ENCODE measurements at regions not wholly inside any gene's neighbourhood (a gene's known extent, or its start where the extent isn't known, plus 50 kb on each side); places are given as distances from the start of the nearest gene placed in this dataset.
"Not testable (repeated sequence)": the region's sequence is repeated elsewhere in the genome, so short reads cannot be mapped to it uniquely, and the experiment has no call there.

GRCh38 chr2:228916416-228917090 lies 354.5 kb downstream of the PID1 start:
- no peaks in the 10 kb centered on the region for H3K27me3 ChIP-seq (ENCODE audit: control insufficient read depth in 2 of 2, insufficient read depth in 1 of 2, low read length in 1 of 2)
- H3K9me3 ChIP-seq (ENCODE audit: control insufficient read depth in 2 of 2, insufficient read depth in 1 of 2, low read length in 1 of 2) = peaks cover 0 to 3% of the 10 kb centered on the region in 2 donors
- DNase-seq (ENCODE audit: low read depth in 6 of 9, low spot score in 9 of 9) = no peak
- no peak overlapping the region for H3K4me3 ChIP-seq (ENCODE audit: low read length in 2 of 2)
- no peaks in the 10 kb centered on the region for H3K36me3 ChIP-seq (ENCODE audit: control insufficient read depth in 2 of 2, insufficient read depth in 2 of 2, low read length in 1 of 2)
- WGBS = 92% methylated on average over 4 of the region's 4 CpGs
- no peak overlapping the region for H3K27ac ChIP-seq (ENCODE audit: low read depth in 1 of 2, low read length in 1 of 2)
- no peaks in the 10 kb centered on the region for H3K4me1 ChIP-seq (ENCODE audit: control insufficient read depth in 2 of 2, insufficient read depth in 2 of 2, low read length in 2 of 2)

- H3K27ac ChIP-seq (ENCODE audit: low read depth in 1 of 2, low read length in 1 of 2) = no peak overlapping the region
- WGBS = 77% methylated on average over 3 of the region's 3 CpGs
- no peaks in the 10 kb centered on the region for H3K9me3 ChIP-seq (ENCODE audit: control insufficient read depth in 2 of 2, insufficient read depth in 1 of 2, low read length in 1 of 2)
- H3K4me1 ChIP-seq (ENCODE audit: control insufficient read depth in 2 of 2, insufficient read depth in 2 of 2, low read length in 2 of 2) = no peaks in the 10 kb centered on the region
- H3K4me3 ChIP-seq (ENCODE audit: low read length in 2 of 2) = no peak overlapping the region
- no peaks in the 10 kb centered on the region for H3K27me3 ChIP-seq (ENCODE audit: control insufficient read depth in 2 of 2, insufficient read depth in 1 of 2, low read length in 1 of 2)
- no peak for DNase-seq (ENCODE audit: low read depth in 6 of 9, low spot score in 9 of 9)
- no peaks in the 10 kb centered on the region for H3K36me3 ChIP-seq (ENCODE audit: control insufficient read depth in 2 of 2, insufficient read depth in 2 of 2, low read length in 1 of 2)
Measured at GRCh38 chr2:228913176-228913575, 357.9 kb downstream of the PID1 start.

- not testable (repeated sequence) for H3K9me3 ChIP-seq (ENCODE audit: control insufficient read depth in 2 of 2, insufficient read depth in 1 of 2, low read length in 1 of 2); H3K4me1 ChIP-seq (ENCODE audit: control insufficient read depth in 2 of 2, insufficient read depth in 2 of 2, low read length in 2 of 2); DNase-seq (ENCODE audit: low read depth in 6 of 9, low spot score in 9 of 9); H3K36me3 ChIP-seq (ENCODE audit: control insufficient read depth in 2 of 2, insufficient read depth in 2 of 2, low read length in 1 of 2); H3K27ac ChIP-seq (ENCODE audit: low read depth in 1 of 2, low read length in 1 of 2); H3K27me3 ChIP-seq (ENCODE audit: control insufficient read depth in 2 of 2, insufficient read depth in 1 of 2, low read length in 1 of 2); H3K4me3 ChIP-seq (ENCODE audit: low read length in 2 of 2)
- 91% methylated on average over 1 of the region's 1 CpG for WGBS
Measured at GRCh38 chr2:228910872-228911271, 360.2 kb downstream of the PID1 start.

GRCh38 chr2:228902176-228902575 lies 368.9 kb downstream of the PID1 start:
- H3K36me3 ChIP-seq (ENCODE audit: control insufficient read depth in 2 of 2, insufficient read depth in 2 of 2, low read length in 1 of 2) = no peaks in the 10 kb centered on the region
- H3K27me3 ChIP-seq (ENCODE audit: control insufficient read depth in 2 of 2, insufficient read depth in 1 of 2, low read length in 1 of 2) = no peaks in the 10 kb centered on the region
- no peaks in the 10 kb centered on the region for H3K4me1 ChIP-seq (ENCODE audit: control insufficient read depth in 2 of 2, insufficient read depth in 2 of 2, low read length in 2 of 2)
- 85% methylated on average over 3 of the region's 3 CpGs for WGBS
- H3K4me3 ChIP-seq (ENCODE audit: low read length in 2 of 2) = no peak overlapping the region
- no peak for DNase-seq (ENCODE audit: low read depth in 6 of 9, low spot score in 9 of 9)
- H3K27ac ChIP-seq (ENCODE audit: low read depth in 1 of 2, low read length in 1 of 2) = no peak overlapping the region
- no peaks in the 10 kb centered on the region for H3K9me3 ChIP-seq (ENCODE audit: control insufficient read depth in 2 of 2, insufficient read depth in 1 of 2, low read length in 1 of 2)

GRCh38 chr2:228901531-228901930 lies 369.6 kb downstream of the PID1 start:
- H3K27me3 ChIP-seq (ENCODE audit: control insufficient read depth in 2 of 2, insufficient read depth in 1 of 2, low read length in 1 of 2) = no peaks in the 10 kb centered on the region
- no peak for DNase-seq (ENCODE audit: low read depth in 6 of 9, low spot score in 9 of 9)

GRCh38 chr2:228878138-228878537 lies 392.9 kb downstream of the PID1 start:
- no peak overlapping the region for H3K4me3 ChIP-seq (ENCODE audit: low read length in 2 of 2)
- peaks cover 0 to 5% of the 10 kb centered on the region in 2 donors for H3K9me3 ChIP-seq (ENCODE audit: control insufficient read depth in 2 of 2, insufficient read depth in 1 of 2, low read length in 1 of 2)
- H3K36me3 ChIP-seq (ENCODE audit: control insufficient read depth in 2 of 2, insufficient read depth in 2 of 2, low read length in 1 of 2) = no peaks in the 10 kb centered on the region
- 90% methylated on average over 1 of the region's 1 CpG for WGBS
- DNase-seq (ENCODE audit: low read depth in 6 of 9, low spot score in 9 of 9) = no peak
- H3K4me1 ChIP-seq (ENCODE audit: control insufficient read depth in 2 of 2, insufficient read depth in 2 of 2, low read length in 2 of 2) = no peaks in the 10 kb centered on the region
- no peak overlapping the region for H3K27ac ChIP-seq (ENCODE audit: low read depth in 1 of 2, low read length in 1 of 2)
- no peaks in the 10 kb centered on the region for H3K27me3 ChIP-seq (ENCODE audit: control insufficient read depth in 2 of 2, insufficient read depth in 1 of 2, low read length in 1 of 2)

More at GRCh38 chr2:228901531-228901930, 369.6 kb downstream of the PID1 start:
- no peak overlapping the region for H3K27ac ChIP-seq (ENCODE audit: low read depth in 1 of 2, low read length in 1 of 2)
- H3K4me3 ChIP-seq (ENCODE audit: low read length in 2 of 2) = no peak overlapping the region
- no peaks in the 10 kb centered on the region for H3K36me3 ChIP-seq (ENCODE audit: control insufficient read depth in 2 of 2, insufficient read depth in 2 of 2, low read length in 1 of 2)
- WGBS = 83% methylated on average over 1 of the region's 1 CpG
- no peaks in the 10 kb centered on the region for H3K4me1 ChIP-seq (ENCODE audit: control insufficient read depth in 2 of 2, insufficient read depth in 2 of 2, low read length in 2 of 2)
- no peaks in the 10 kb centered on the region for H3K9me3 ChIP-seq (ENCODE audit: control insufficient read depth in 2 of 2, insufficient read depth in 1 of 2, low read length in 1 of 2)

GRCh38 chr2:228876276-228876675 lies 394.8 kb downstream of the PID1 start:
- Histone ChIP-seq H3K9me3 (ENCODE audit: control insufficient read depth in 2 of 2, insufficient read depth in 1 of 2, low read length in 1 of 2) (peaks cover 0 to 5% of the 10 kb centered on the region in 2 donors), H3K36me3 (ENCODE audit: control insufficient read depth in 2 of 2, insufficient read depth in 2 of 2, low read length in 1 of 2) (no peaks in the 10 kb centered on the region), H3K4me3 (ENCODE audit: low read length in 2 of 2) (no peak overlapping the region), H3K4me1 (ENCODE audit: control insufficient read depth in 2 of 2, insufficient read depth in 2 of 2, low read length in 2 of 2) (no peaks in the 10 kb centered on the region), H3K27me3 (ENCODE audit: control insufficient read depth in 2 of 2, insufficient read depth in 1 of 2, low read length in 1 of 2) (no peaks in the 10 kb centered on the region), H3K27ac (ENCODE audit: low read depth in 1 of 2, low read length in 1 of 2) (no peak overlapping the region)
- WGBS = 56% methylated on average over 2 of the region's 2 CpGs
- DNase-seq (ENCODE audit: low read depth in 6 of 9, low spot score in 9 of 9) = no peak

GRCh38 chr2:228875152-228875900 lies 395.8 kb downstream of the PID1 start:
- peaks cover 0 to 5% of the 10 kb centered on the region in 2 donors for H3K9me3 ChIP-seq (ENCODE audit: control insufficient read depth in 2 of 2, insufficient read depth in 1 of 2, low read length in 1 of 2)
- DNase-seq (ENCODE audit: low read depth in 6 of 9, low spot score in 9 of 9) = no peak
- H3K36me3 ChIP-seq (ENCODE audit: control insufficient read depth in 2 of 2, insufficient read depth in 2 of 2, low read length in 1 of 2) = no peaks in the 10 kb centered on the region
- no peaks in the 10 kb centered on the region for H3K4me1 ChIP-seq (ENCODE audit: control insufficient read depth in 2 of 2, insufficient read depth in 2 of 2, low read length in 2 of 2)
- WGBS = 84% methylated on average over 5 of the region's 5 CpGs
- H3K4me3 ChIP-seq (ENCODE audit: low read length in 2 of 2) = no peak overlapping the region
- no peaks in the 10 kb centered on the region for H3K27me3 ChIP-seq (ENCODE audit: control insufficient read depth in 2 of 2, insufficient read depth in 1 of 2, low read length in 1 of 2)
- H3K27ac ChIP-seq (ENCODE audit: low read depth in 1 of 2, low read length in 1 of 2) = no peak overlapping the region

GRCh38 chr2:228871012-228871411 lies 400.1 kb downstream of the PID1 start:
- 79% methylated on average over 4 of the region's 4 CpGs for WGBS
- no peak overlapping the region for H3K27ac ChIP-seq (ENCODE audit: low read depth in 1 of 2, low read length in 1 of 2)
- H3K9me3 ChIP-seq (ENCODE audit: control insufficient read depth in 2 of 2, insufficient read depth in 1 of 2, low read length in 1 of 2) = peaks cover under 1 to 11% of the 10 kb centered on the region in 2 donors
- no peaks in the 10 kb centered on the region for H3K27me3 ChIP-seq (ENCODE audit: control insufficient read depth in 2 of 2, insufficient read depth in 1 of 2, low read length in 1 of 2)
- no peaks in the 10 kb centered on the region for H3K4me1 ChIP-seq (ENCODE audit: control insufficient read depth in 2 of 2, insufficient read depth in 2 of 2, low read length in 2 of 2)
- H3K36me3 ChIP-seq (ENCODE audit: control insufficient read depth in 2 of 2, insufficient read depth in 2 of 2, low read length in 1 of 2) = no peaks in the 10 kb centered on the region
- no peak overlapping the region for H3K4me3 ChIP-seq (ENCODE audit: low read length in 2 of 2)
- no peak for DNase-seq (ENCODE audit: low read depth in 6 of 9, low spot score in 9 of 9)
